ENCODE measurements at regions not wholly inside any gene's neighbourhood (a gene's known extent, or its start where the extent isn't known, plus 50 kb on each side); places are given as distances from the start of the nearest gene placed in this dataset.

- no peak overlapping the region for H3K27ac ChIP-seq (ENCODE audit: insufficient read depth, low read length)
- H3K9ac ChIP-seq (ENCODE audit: low read depth, low read length): no peak overlapping the region
- intact Hi-C loops (cut with micrococcal nuclease) (loop anchor here (10.0 kb wide), 1 partner anchor 1555 kb away; no protein-coding TSS in a partner anchor), in situ Hi-C loops (cut with MboI; ENCODE audit: low sequenced_read_pairs) (no loop called here), dilution Hi-C loops (cut with HindIII; ENCODE audit: low sequenced_read_pairs, unreplicated experiment) (no loop called here)
- CTCF ChIA-PET: no interaction called here
- H2BK15ac ChIP-seq (ENCODE audit: low read depth, low read length): no peak overlapping the region
- H3K9me3 ChIP-seq (ENCODE audit: control insufficient read depth, insufficient read depth, low read length): peaks cover 7% of the 10 kb centered on the region
- H3K14ac ChIP-seq (replicated peaks; ENCODE audit: low read depth, low read length): no peak overlapping the region
- H3K4me2 ChIP-seq (ENCODE audit: low read depth, low read length): no peak overlapping the region
- H2BK5ac ChIP-seq (ENCODE audit: low read depth, low read length, poor library complexity, severe bottlenecking): no peak overlapping the region
- H3K4ac ChIP-seq (ENCODE audit: low read depth, low read length): no peak overlapping the region
- POLR2A ChIA-PET (ENCODE audit: unreplicated experiment): no interaction called here
- ATAC-seq (ENCODE audit: low read depth) (no peak), DNase-seq (no peak)
- WGBS, 2 experiments (ENCODE audit: extremely low coverage in 2 of 2, insufficient read length in 1 of 2): no CpG with 5 or more reads among the region's 2 CpGs
- H2BK20ac ChIP-seq (ENCODE audit: low read depth, low read length): no peak overlapping the region
- no peaks in the 10 kb centered on the region for H3K9me1 ChIP-seq (ENCODE audit: insufficient read depth, low read length)
- no peak overlapping the region for H2BK120ac ChIP-seq (ENCODE audit: low read depth, low read length)
- H3K4me3 ChIP-seq (ENCODE audit: insufficient read depth, low read depth, low read length): no peak overlapping the region
- no peak overlapping the region for H4K8ac ChIP-seq (ENCODE audit: low read depth in 2 of 2, low read length in 2 of 2)
- H3K27me3 ChIP-seq (ENCODE audit: control insufficient read depth, insufficient read depth, low read length): no peaks in the 10 kb centered on the region
- H2AFZ ChIP-seq (replicated peaks; ENCODE audit: low read length, poor library complexity): no peak overlapping the region
- no peak overlapping the region for H3K23ac ChIP-seq (ENCODE audit: low read depth, low read length)
- no peaks in the 10 kb centered on the region for H3K4me1 ChIP-seq (ENCODE audit: control insufficient read depth, insufficient read depth, low read length)
- no peak overlapping the region for H4K5ac ChIP-seq (ENCODE audit: low read depth, low read length)
- no peak overlapping the region for H3K18ac ChIP-seq (ENCODE audit: low read depth, low read length)
- H4K20me1 ChIP-seq (ENCODE audit: insufficient read depth, low read length): no peaks in the 10 kb centered on the region
- no peaks in the 10 kb centered on the region for H3K36me3 ChIP-seq (ENCODE audit: control insufficient read depth, insufficient read depth, low read length)
- no TSS peak for BruUV-seq (replicated peaks)
- H2AK9ac ChIP-seq (replicated peaks; ENCODE audit: low read depth, low read length, poor library complexity): no peak overlapping the region
- H4K91ac ChIP-seq (ENCODE audit: insufficient read depth, low read depth, low read length): no peak overlapping the region
- TF ChIP-seq CHD1 (IDR thresholded peaks at IDR 0.05; ENCODE audit: low read depth, low read length) (no peak), MXI1 (IDR thresholded peaks at IDR 0.05; ENCODE audit: borderline replicate concordance, low read depth, low read length) (no peak), POLR2A (IDR thresholded peaks at IDR 0.05; ENCODE audit: low read depth, low read length) (no peak), NFE2L2 (IDR thresholded peaks at IDR 0.05; ENCODE audit: low read depth, low read length) (no peak)
- no peak overlapping the region for H2AK5ac ChIP-seq (ENCODE audit: low read depth, low read length)
- H3K79me1 ChIP-seq (ENCODE audit: low read depth in 1 of 2, low read length in 2 of 2): no peaks in the 10 kb centered on the region
- H3K56ac ChIP-seq (ENCODE audit: extremely low read depth, insufficient read depth, low read length): no peak overlapping the region
Observed at GRCh38 chr9:28750136-28750535, 1176.9 kb upstream of the C9orf72 start.
